HepG2 (cell line): ENCODE measurements at regions not wholly inside any gene's neighbourhood (a gene's known extent, or its start where the extent isn't known, plus 50 kb on each side); places are given as distances from the start of the nearest gene placed in this dataset.

Source experiments
- ARHGAP35 ChIP-seq: sonication (generic); formaldehyde crosslinking; IDR thresholded peaks from 2 replicates; pipeline ENCODE4 v1.9.0; 2022; ENCODE audit warnings: mild to moderate bottlenecking, inconsistent platforms, moderate library complexity, missing genetic modification reagents, borderline replicate concordance
- CHD2 ChIP-seq: IDR thresholded peaks from 2 replicates; pipeline ENCODE4 v1.6.1; 2011; ENCODE audit warnings: low read depth, low read length, improper control_type of control experiment
- ESRRA ChIP-seq: sonication (generic); formaldehyde crosslinking; IDR thresholded peaks from 2 replicates; pipeline ENCODE4 v1.5.1; 2020; ENCODE audit warnings: mild to moderate bottlenecking, low read depth, missing genetic modification reagents
- SMAD3 ChIP-seq: sonication (generic); formaldehyde crosslinking; IDR thresholded peaks from 2 replicates; pipeline ENCODE4 v1.4.0; 2020; ENCODE audit warnings: missing genetic modification reagents
- SNAPC2 ChIP-seq: sonication (generic); formaldehyde crosslinking; IDR thresholded peaks from 2 replicates; pipeline ENCODE4 v1.8.1; 2022; ENCODE audit warnings: mild to moderate bottlenecking, missing genetic modification reagents
- YY1 ChIP-seq: IDR thresholded peaks from 2 replicates; pipeline ENCODE4 v1.6.1; 2011; ENCODE audit warnings: low read length, low read depth, moderate library complexity, mild to moderate bottlenecking; ENCODE audit not compliant: insufficient read depth, insufficient replicate concordance
- ZBTB21 ChIP-seq: sonication (generic); formaldehyde crosslinking; IDR thresholded peaks from 2 replicates; pipeline ENCODE4 v1.4.0; 2020; ENCODE audit warnings: missing genetic modification reagents
- ZNF253 ChIP-seq: sonication (generic); formaldehyde crosslinking; IDR thresholded peaks from 2 replicates; pipeline ENCODE4 v1.8.0; 2022; ENCODE audit warnings: mild to moderate bottlenecking, missing genetic modification reagents, borderline replicate concordance
- TF ChIP-seq, protein P1 (sequence below): sonication (generic); formaldehyde crosslinking; IDR thresholded peaks from 2 replicates; pipeline ENCODE4 v1.5.0; 2020; ENCODE audit warnings: mild to moderate bottlenecking, missing genetic modification reagents, moderate library complexity
- TF ChIP-seq, protein P2 (sequence below): sonication (generic); formaldehyde crosslinking; IDR thresholded peaks from 2 replicates; pipeline ENCODE4 v1.4.0; 2020; ENCODE audit warnings: missing genetic modification reagents

DNA sequence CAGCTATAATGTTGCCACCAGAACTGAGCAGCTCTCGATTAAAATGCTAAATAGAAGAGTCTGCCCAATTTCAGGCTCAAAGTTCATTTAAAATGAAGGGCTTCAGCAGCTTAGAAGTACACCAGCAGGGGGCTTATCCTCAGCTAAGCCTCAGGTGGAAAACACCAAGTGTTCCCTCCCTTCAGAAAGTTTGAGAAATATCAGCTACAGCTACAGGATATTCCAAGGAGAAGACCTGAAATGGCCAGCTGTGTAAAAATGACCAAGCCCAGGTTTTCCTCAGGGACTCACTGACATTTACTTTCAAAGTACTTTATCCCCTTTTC is 395.4 kb downstream of the DTWD2 start:
- no peak for TF ChIP-seq ZNF253 (CRISPR knock-in tag)
- TF ChIP-seq ARHGAP35 (CRISPR knock-in tag), result no peak
- TF ChIP-seq, protein P1, sequence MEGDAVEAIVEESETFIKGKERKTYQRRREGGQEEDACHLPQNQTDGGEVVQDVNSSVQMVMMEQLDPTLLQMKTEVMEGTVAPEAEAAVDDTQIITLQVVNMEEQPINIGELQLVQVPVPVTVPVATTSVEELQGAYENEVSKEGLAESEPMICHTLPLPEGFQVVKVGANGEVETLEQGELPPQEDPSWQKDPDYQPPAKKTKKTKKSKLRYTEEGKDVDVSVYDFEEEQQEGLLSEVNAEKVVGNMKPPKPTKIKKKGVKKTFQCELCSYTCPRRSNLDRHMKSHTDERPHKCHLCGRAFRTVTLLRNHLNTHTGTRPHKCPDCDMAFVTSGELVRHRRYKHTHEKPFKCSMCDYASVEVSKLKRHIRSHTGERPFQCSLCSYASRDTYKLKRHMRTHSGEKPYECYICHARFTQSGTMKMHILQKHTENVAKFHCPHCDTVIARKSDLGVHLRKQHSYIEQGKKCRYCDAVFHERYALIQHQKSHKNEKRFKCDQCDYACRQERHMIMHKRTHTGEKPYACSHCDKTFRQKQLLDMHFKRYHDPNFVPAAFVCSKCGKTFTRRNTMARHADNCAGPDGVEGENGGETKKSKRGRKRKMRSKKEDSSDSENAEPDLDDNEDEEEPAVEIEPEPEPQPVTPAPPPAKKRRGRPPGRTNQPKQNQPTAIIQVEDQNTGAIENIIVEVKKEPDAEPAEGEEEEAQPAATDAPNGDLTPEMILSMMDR (CRISPR knock-in tag), result no peak
- no peak for TF ChIP-seq YY1
- no peak for TF ChIP-seq ZBTB21 (CRISPR knock-in tag)
- TF ChIP-seq SNAPC2 (CRISPR knock-in tag), result no peak
- TF ChIP-seq, protein P2, sequence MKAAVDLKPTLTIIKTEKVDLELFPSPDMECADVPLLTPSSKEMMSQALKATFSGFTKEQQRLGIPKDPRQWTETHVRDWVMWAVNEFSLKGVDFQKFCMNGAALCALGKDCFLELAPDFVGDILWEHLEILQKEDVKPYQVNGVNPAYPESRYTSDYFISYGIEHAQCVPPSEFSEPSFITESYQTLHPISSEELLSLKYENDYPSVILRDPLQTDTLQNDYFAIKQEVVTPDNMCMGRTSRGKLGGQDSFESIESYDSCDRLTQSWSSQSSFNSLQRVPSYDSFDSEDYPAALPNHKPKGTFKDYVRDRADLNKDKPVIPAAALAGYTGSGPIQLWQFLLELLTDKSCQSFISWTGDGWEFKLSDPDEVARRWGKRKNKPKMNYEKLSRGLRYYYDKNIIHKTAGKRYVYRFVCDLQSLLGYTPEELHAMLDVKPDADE (CRISPR knock-in tag), result no peak
- no peak for TF ChIP-seq SMAD3 (CRISPR knock-in tag)
- TF ChIP-seq ESRRA, result no peak
- no peak for TF ChIP-seq CHD2
